NAMALWA (cell line): ENCODE measurements at regions not wholly inside any gene's neighbourhood (a gene's known extent, or its start where the extent isn't known, plus 50 kb on each side); places are given as distances from the start of the nearest gene placed in this dataset.
"Not testable (repeated sequence)": the region's sequence is repeated elsewhere in the genome, so short reads cannot be mapped to it uniquely, and the experiment has no call there.

Experiments used
- DNase-seq: peaks from one replicate; pipeline ENCODE4 v3.0.0-alpha.2; 2015; ENCODE audit warnings: low spot score

DNA sequence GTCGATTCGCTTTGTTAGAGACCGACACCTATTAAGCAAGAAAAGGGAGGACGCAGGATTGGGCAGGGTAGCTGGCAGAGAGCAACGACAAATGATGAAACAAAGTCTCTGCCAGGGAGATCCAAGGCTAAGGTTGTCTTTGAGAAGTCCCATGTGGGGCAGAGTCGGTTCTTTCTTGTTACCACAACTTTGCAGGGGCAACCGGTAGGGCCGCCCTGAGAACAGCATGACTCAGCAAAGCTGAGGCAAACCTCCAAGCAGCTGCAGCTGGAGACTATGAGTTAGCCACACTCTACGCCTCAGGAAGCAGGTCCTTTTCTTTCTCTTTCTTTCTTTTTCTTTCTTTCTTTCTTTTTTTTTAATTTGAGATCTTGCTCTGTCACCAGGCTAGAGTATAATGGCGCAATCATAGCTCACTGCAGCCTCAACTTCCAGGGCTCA is 452.3 kb upstream of the ID2 start:
- DNase-seq, result peak; percentile 70

DNA sequence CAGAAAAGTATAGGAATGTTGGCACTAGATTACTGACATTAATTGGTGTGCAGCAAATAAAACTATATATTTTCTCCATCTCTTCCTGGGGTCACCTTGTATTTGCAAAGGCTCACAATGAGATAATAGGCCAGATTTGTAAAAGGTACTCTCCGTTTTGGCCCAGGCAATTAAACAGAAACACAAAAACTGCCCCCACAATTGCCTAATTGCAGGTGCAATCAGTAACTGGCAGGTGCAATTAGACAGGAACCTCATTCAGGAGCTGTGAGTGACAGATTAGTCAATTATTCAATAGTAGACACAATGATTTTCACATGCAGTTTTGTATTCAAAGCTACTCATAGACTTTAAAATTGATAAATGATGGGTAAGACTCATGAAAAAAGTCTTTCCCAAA is 451.4 kb upstream of the ID2 start:
- DNase-seq, result no peak

DNA sequence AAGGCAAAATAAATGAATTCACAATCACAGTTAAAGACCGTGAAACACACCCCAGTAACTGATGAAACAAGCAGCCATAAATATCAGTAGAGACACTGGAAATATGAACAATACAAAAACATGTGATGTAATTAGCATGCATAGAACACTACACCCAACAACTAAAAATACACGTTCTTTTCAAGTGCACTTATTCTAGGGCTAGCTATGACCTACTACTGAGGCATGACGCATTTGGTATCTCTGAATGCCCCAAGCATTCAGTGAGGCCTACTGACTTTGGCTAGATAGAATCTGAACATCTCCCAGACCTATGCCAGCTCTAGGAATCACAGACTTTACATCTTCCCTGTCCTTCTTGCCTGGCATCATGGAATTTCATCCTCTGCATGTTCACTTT is 450.0 kb upstream of the ID2 start:
- no peak for DNase-seq

DNA sequence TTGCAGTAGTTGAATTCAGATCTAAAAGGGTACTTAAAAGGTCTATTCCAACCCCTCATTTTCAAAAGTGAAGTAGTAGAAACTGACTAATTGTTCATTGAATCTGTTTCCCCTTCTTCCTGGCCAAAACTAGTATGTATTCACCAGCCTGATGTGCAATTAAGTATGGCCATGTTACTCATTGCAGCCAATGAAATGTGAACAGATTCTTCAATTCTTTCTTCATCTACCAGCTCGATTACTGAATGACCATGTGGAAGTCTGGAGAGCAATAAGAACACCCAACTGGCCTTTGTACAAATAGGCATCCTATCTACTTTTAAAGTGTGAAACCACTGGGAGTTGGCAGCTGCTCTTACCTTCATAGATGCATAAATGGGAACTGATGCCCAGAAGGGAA is 449.0 kb upstream of the ID2 start:
- DNase-seq, result no peak

DNA sequence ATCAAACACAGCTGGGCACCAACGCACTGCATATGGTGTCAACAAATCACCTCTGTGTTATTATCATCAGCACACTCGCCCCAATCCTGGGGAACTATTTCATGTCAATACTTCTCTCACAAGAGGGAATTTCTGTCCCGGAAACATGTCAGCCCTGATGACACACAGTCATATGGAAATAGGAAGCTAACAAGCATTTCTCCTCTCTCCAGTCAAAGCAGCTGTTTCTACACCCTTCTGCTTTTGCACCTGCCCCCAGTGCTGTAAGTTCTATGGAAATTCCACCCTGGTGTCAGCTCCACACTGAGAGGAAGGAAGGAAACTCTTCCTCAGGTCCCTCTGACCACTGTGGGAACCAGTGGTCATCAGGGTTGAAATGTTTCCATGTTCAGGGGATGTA is 447.6 kb upstream of the ID2 start:
- DNase-seq, result peak; percentile 61

DNA sequence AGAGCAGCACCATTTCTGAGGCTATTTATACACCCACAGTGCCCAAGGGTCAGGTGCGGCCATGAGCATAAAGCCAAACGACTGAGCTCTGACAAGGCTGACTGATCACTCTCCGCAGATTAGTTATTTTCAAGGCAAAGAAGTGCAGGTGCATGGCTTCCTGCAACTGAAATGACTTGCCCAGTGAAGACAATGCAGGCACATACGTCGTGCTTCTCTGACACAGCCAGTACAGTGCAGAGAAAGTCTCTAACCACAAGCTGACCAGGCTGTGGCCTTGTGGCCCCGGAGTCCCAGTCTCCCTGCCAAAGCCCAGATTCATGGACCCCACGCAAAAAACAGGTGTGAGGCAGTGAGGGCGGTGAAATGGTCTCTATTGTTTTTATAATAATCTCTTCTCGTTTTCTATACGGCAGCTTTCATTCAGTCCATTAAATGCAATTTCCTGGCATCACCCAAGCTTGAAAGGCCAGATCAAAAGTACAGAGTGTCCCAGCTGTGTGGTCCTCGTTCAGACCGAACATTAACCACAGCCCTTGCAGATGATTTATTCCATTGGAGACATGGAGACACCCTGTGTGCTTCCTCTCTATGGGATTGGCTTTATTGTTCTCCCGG is 447.0 kb upstream of the ID2 start:
- DNase-seq, result peak; percentile 86

DNA sequence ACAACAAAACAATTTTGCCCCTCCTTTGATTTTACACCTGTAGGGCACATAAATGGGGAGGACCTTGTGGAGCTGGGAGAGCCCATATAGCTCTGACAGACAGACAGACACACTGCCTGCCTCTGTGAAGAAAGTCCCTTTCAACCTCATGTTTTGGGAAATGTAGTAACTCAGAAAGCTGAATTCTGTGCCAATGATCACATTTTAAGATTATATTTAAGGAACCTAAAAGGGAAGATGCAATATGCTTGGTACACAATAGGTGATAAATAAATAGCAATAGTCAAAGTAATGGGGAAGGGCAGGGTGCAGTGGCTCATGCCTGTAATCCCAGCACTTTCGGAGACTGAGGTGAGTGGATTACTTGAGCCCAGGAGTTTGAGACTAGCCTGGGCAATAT is 446.4 kb upstream of the ID2 start:
- no peak for DNase-seq

DNA sequence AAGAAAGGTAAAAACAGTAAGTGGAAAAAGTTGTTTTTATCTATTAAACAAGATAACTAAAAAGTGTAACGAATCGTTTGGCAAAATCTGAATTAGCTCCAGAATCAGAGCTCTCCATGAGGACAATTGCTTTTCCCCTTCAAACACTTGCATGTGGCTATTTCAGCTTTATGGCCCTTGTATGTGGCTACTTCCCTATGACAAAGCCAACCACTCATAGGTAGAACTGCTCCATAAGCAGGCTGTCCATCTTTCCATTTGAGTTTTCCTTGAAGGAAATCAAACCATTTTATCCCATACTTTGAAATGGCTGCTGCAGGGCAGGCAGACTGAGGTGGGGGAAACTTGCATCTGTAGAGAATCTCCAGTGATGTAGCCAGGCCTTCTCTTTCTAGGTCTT is 445.5 kb upstream of the ID2 start:
- no peak for DNase-seq

DNA sequence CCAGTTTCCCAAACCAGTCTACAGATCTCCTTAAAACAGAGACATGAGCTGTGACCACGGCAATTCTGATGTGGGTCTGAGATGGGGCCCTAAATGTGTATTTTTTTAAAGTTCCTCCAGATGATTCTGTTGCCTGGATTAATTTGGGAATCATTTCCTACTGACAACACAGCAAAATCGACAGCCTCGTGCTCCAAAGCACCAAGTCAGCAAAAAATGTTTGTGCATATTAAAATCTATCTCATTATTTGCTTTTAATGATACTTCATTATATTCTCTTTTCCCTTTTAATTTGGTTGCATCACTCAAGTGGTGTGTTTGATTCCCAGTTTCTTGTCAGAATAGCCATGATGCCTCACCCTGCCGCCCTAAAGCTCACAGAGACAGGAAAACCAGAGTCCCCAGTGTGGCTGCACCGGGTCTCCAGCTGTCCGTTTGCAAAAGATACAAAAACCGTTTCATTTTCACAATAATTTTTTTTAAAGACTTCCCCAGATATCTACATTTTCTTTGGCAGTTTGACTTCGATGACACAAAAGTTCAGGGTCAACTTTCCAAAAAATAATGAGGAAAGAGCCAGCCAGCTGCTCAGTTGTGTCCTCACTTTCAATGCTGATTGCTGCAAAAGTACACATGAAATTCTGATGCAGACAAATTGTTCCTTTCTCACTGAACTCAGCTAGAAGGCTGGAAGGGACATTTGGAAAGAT is 443.2 kb upstream of the ID2 start:
- DNase-seq, result no peak

DNA sequence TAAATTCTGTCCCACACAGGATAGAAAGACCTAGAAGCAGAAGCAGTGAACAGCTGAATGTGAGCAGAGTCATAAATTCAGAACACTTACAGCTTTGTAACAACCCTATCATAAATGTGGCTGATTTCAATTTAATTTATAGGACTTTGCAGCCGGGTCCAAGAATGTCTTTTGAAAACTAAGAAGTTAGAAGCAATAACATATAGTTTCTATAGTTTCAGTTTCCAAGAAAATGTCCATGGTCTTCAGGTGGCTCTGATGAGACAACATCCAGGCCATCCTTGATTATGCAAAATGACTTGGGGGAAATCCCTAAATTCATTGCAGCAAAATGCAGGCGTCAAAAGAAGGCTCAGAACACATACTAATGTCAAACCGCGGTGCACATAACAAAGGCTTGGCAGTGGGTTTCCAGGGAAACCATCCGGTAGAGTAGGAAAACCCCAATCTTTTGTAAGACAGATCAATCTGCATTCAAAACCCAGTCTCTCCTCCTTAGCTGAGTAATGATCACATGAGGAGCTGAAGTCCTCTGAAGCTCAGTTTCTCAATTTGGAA is 442.2 kb upstream of the ID2 start:
- no peak for DNase-seq

DNA sequence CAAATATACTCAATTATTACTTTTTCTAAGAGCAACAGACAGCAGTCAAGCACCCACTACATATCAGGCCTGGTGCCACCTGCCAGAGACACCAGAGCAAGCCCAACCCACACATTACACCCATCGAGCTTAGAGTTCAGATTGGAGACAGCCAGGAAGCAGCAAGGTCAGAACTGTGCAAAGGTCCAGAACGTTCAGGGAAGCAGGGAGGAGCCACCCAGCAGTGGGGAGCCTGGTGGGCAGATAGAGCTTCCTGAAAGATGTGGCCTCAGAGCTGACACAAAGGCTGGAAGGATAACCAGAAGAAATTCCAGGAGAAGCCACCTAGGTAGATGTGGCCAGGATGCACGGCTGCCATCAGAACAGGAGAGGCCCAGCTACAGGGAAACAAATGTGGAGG is 440.5 kb upstream of the ID2 start:
- DNase-seq, result no peak

DNA sequence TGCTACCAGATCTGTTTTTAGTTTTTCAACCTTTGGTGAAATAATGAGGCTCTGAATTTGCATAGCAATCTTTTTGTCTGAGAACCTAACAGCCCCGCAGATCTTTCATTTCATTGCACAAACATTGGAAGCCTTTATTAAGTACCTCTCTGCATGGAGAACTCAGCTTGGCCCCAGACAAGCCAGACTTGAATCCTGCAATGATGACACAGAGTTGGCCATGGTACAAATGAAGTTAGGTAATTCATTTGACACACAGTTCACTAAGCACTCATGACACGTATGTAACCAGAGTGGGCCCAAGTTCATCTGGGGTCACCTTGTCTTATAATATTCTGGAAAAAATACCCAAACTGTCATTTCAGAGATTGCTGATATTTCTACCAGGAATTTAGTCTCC is 439.1 kb upstream of the ID2 start:
- no peak for DNase-seq

DNA sequence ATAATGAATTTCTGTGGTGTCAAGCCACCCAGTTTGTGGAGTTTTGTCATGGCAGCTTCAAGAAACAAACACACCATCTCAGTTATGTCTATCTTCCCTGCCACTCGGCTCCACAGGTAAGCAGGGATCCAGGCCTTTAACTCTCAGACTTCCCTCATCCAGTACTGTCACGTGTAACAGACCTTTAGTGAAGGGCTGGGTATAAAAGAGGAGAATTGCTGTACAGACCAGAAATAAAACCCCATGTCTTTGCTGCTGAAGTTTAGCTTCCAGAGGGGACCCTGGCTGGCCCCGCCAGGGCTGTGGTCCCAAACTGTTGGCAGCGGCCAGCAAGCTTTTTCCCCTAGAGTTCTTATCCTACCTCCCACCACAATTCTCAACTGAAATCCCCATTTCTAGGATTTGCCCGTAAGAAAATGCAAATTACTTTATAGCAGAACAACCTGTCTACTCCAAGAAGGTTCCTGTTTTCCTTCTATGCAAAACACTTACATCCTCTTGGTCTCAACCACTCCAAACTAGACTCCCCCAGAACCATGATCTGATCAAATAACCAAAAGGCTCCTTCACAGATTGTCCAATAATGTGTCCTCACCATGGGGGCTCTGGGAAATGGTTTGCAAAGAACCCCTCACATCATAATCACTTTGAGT is 438.0 kb upstream of the ID2 start:
- DNase-seq, result no peak

DNA sequence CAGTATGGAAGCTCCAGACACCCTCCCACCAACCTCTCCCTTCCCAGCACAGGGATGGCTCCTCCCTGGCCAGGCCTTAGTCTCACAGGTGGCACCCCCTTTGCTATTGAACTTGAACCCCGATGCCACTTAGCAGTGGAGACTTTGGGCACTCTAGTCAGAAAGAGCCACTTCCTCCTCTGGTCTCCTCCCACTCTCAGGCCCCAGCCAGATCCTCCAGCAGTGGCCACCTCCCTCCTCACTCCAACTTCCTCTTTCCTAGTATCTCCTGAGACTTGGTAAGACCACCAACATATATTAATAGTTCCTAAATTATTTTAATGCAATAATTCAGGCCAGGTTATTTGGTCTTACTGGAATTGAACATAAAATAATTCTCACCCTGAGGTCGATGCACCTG is 437.2 kb upstream of the ID2 start:
- DNase-seq, result no peak

DNA sequence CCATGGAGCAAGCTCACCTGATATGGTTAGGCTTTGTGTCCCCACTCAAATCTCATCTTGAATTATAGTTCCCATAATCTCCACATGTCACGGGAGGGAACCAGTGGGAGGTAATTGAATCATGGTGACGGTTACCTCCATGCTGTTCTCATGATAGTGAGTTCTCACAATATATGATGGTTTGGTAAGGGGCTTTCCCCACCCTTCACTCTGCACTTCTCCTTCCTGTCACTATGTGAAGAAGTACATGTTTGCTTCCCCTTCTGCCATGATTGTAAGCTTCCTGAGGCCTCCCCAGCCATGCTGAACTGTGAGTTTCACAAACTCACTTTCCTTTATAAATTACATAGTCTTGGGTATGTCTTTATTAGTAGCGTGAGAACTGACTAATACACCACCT is 435.7 kb upstream of the ID2 start:
- no peak for DNase-seq

DNA sequence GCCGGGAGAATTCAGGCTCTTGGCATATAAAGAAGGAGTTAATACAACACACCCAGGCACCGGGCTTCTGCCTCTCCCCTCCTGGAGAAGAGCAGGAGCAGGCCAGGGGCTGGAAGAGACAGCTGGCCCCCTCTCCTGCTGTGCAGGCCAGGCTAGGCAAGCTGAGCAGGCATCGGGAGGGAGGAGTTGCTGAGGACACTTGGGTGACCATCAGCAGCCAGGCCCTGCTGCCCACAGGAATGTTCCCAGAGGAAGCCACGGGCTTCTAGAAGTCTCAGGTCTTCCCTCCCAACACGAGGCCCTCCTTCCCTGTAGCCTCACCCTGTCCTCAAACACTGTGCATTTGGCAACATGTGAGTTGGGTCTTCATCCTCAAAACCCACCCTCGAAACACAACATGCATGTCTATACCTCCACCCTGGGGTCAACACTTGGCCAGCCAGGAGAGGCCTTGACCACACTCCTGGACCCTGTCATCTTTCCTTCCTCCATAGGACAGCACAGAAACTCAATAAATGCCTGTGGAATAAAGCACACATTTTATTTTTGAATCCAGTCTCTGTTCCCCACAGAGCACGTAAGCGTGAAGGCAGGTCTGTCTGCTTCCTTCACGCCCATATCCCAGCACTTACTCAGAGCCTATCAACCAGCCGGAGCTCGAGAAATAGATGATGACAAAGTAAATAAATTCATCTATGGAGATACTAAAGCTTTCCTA is 433.8 kb upstream of the ID2 start:
- no peak for DNase-seq

DNA sequence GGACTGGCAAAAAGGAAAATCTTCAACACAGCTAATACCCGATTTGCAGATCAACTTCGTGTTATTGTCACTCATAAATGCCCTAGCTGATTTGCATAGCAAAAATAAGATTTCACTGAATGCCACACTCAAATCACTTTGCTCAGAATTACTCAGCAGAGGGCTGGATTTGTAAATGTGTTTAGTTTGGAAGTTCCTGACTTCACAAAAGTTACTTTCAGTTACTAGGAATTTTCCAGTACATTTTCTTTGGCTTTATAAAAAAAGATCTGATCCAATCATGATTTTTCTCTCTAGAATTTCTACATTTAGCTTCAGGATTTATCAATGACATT is 433.3 kb upstream of the ID2 start:
- no peak for DNase-seq

DNA sequence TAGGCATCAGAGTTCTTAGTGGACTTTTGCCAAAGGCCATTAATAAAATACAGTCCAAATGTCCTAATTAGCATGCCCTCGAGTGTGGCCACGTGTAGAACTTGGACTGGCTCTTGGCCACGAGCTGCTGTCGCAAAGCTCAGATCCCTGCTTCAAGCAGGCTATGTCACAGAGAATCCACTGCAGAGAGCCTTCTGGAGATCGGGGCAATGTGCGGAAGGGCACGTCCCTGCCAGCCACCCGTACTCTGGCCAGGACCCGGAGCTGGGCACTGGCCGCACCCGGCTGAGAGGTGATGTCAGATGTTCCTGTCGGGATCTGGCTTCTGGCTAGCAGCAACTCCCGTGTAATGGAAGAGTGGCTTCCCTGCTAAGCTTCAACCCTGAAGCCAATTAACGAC is 432.7 kb upstream of the ID2 start:
- no peak for DNase-seq

DNA sequence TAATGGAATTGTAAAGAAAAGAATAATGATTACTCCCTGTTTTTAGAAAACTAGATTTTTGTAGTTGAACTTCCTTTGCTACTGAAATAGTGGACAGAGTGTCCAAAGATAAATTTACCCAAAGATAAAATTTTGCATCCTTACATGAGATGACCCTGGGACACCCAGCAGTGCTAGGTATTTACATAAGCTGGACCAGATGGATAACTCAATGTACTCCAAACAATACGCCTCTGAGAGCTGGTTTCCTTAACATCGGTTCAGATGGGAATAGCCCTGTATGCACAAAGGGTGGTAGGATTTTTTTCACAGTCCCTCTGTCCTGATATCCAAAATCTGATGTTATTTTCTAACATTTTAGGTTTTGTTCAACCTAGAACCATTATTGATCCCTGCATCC is 432.1 kb upstream of the ID2 start:
- DNase-seq, result no peak

DNA sequence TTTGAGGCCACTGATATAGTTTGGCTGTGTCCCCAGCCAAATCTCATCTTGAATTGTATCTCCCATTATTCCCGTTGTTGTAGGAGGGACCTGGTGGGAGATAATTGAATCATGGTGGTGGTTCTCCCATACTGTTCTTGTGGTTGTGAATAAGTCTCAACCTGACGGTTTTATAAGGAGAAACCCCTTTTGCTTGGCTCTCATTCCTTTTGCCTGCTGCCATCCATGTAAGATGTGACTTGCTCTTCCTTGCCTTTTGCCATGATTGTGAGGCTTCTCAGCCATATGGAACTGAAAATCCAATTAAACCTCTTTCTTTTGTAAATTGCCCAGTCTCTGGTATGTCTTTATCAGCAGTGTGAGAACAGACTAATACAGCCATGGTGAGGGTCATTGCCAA is 431.6 kb upstream of the ID2 start:
- DNase-seq, result not testable (repeated sequence)

DNA sequence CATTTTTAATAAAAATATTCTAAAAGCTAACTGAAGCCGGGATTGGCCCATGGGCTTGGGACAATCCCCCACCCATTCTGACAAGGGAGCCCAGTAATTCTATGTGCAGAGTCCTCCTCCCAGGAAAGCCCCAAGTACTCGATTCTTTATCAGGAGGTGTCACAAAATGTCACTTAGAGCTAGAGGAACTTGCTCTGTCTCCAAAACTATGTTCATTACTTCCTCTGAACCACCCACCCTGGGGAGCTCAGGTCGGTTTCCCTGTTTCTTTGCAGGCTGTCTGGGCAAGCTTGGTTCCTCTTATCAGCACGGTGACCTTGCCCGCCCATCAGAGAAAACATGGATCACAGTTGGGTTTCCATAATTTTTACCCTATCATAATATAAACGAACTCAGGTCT is 430.6 kb upstream of the ID2 start:
- DNase-seq, result no peak

DNA sequence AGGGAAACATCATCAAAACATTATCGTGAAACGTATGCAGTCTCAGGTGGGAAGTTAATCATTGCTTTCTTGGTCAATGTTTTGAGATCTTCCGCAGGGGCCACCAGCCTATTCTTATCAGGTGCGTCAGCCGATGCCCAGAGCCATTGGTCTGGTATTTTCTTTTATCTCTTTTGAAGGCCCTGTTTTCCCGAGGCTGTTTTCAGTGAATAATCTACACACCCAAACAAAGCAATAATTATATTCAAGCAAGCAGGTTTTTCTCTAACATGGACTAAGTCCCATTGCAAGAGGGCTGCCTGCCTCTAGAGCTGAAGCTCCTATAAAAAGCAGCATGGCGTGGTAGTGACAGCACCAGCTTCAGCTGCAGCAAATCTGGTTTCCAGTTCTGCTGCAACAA is 430.0 kb upstream of the ID2 start:
- no peak for DNase-seq
